Naive thymus-derived CD4-positive, alpha-beta T cell (primary cell): ENCODE measurements at regions not wholly inside any gene's neighbourhood (a gene's known extent, or its start where the extent isn't known, plus 50 kb on each side); places are given as distances from the start of the nearest gene placed in this dataset.

Experiments used
- ATAC-seq: fragments of 150-1000 bp; cut with Tn5 transposase; 2 replicates; pipeline ENCODE4 v1.10.0; 2021; ENCODE audit warnings: mild to moderate bottlenecking, moderate library complexity
- CTCF ChIA-PET: fragments of 350-600 bp; sonication (Branson Sonifier 250); formaldehyde crosslinking; loops from one replicate; lab custom pipeline; 2021; ENCODE audit warnings: antibody characterized with exemption; lab: Charles Lee
- POLR2A ChIA-PET: fragments of 350-600 bp; sonication (Branson Sonifier 250); formaldehyde crosslinking; loops from one replicate; lab custom pipeline; 2021; ENCODE audit warnings: antibody characterized with exemption, inconsistent platforms; lab: Charles Lee
- DNase-seq, 9 donors: peaks; one replicate each; pipeline versions ENCODE4 v3.0.0 to v3.0.0-alpha.2; 2020 to 2022; ENCODE audit warnings: mixed read lengths in 1 of 9
- H3K27ac ChIP-seq: one replicate; pipeline ENCODE4 v1.7.0; 2013; ENCODE audit warnings: mild to moderate bottlenecking, low read depth, low read length, moderate library complexity
- H3K27me3 ChIP-seq, 2 donors: one replicate each; pipeline ENCODE4 v1.7.0; 2013; ENCODE audit warnings: low read length in 2 of 2, mild to moderate bottlenecking in 2 of 2, moderate library complexity in 2 of 2; ENCODE audit not compliant: control insufficient read depth in 2 of 2, insufficient read depth in 2 of 2
- H3K36me3 ChIP-seq, 3 experiments: 1 replicate in 2 of 3; 2 replicates in 1 of 3; pipeline ENCODE4 v1.7.0; 2013; ENCODE audit warnings: low read length in 3 of 3, mild to moderate bottlenecking in 3 of 3, moderate library complexity in 1 of 3; ENCODE audit not compliant: insufficient read depth in 3 of 3, control insufficient read depth in 2 of 3
- H3K4me1 ChIP-seq, 2 donors: one replicate each; pipeline ENCODE4 v1.7.0; 2013; ENCODE audit warnings: low read length in 2 of 2, mild to moderate bottlenecking in 2 of 2, moderate library complexity in 1 of 2; ENCODE audit not compliant: control insufficient read depth in 2 of 2, insufficient read depth in 2 of 2
- H3K4me3 ChIP-seq: 2 replicates; pipeline ENCODE4 v1.7.0; 2013; ENCODE audit warnings: mild to moderate bottlenecking, low read length
- H3K9me3 ChIP-seq, 3 experiments: 1 replicate in 2 of 3; 2 replicates in 1 of 3; pipeline ENCODE4 v1.7.0; 2013; ENCODE audit warnings: low read length in 3 of 3; ENCODE audit not compliant: control insufficient read depth in 2 of 3
- H3K27ac Mint-ChIP-seq, 9 donors: one replicate each; pipeline ENCODE4 v1.8.0; 2020 to 2022; ENCODE audit warnings: mixed read lengths in 9 of 9, mild to moderate bottlenecking in 8 of 9, moderate library complexity in 5 of 9, inconsistent platforms in 2 of 9
- H3K27me3 Mint-ChIP-seq, 5 donors: one replicate each; pipeline ENCODE4 v1.8.0; 2021 to 2022; ENCODE audit warnings: mixed read lengths in 5 of 5, mild to moderate bottlenecking in 1 of 5
- H3K36me3 Mint-ChIP-seq, 5 donors: one replicate each; pipeline ENCODE4 v1.8.0; 2020 to 2022; ENCODE audit warnings: mixed read lengths in 5 of 5, mild to moderate bottlenecking in 3 of 5, inconsistent platforms in 1 of 5
- H3K4me1 Mint-ChIP-seq, 7 donors: one replicate each; pipeline ENCODE4 v1.8.0; 2020 to 2022; ENCODE audit warnings: mixed read lengths in 7 of 7, mild to moderate bottlenecking in 3 of 7, inconsistent platforms in 1 of 7
- H3K4me3 Mint-ChIP-seq, 10 donors: one replicate each; pipeline ENCODE4 v1.8.0; 2020 to 2022; ENCODE audit warnings: mild to moderate bottlenecking in 10 of 10, mixed read lengths in 10 of 10, moderate library complexity in 6 of 10, inconsistent platforms in 2 of 10
- H3K9me3 Mint-ChIP-seq, 11 donors: one replicate each; pipeline ENCODE4 v1.8.0; 2020 to 2022; ENCODE audit warnings: mixed read lengths in 11 of 11, mild to moderate bottlenecking in 4 of 11, inconsistent platforms in 1 of 11, moderate library complexity in 1 of 11
- intact Hi-C, 2 donors: fragments of 100-400 bp; cut with micrococcal nuclease; formaldehyde crosslinking; loops; one replicate each; pipeline ENCODE4 v1.15.1; 2023

DNA sequence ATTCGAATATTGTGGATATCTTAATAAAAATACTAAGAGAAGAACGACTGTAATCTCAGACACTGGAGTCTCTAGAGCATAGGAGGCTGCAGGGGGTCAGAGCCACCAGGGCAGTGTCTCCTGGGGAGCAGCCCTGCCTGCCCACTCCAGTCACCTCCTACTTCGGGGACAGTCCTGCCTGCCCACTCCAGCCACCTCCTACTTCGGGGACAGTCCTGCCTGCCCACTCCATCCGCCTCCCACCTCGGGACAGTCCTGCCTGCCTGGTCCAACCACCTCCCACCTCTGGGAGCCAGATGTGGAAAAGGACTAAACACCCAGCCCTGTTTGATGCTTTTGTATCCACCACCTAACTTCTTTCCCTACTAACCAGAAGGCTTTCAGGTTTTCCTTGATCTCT is 350.1 kb upstream of the SMIM21 start:
- Histone ChIP-seq H3K4me1 (no peaks in the 10 kb centered on the region), H3K27ac (no peak overlapping the region), H3K27me3 (no peaks in the 10 kb centered on the region), H3K4me3 (no peak overlapping the region), H3K9me3 (no peaks in the 10 kb centered on the region), H3K36me3 (no peaks in the 10 kb centered on the region)
- H3K36me3 Mint-ChIP-seq, result no peaks in the 10 kb centered on the region
- no peak for ATAC-seq
- intact Hi-C loops, result no loop called here
- H3K27me3 Mint-ChIP-seq, result peaks cover 0 to 49% (median 16%) of the 10 kb centered on the region in 5 donors
- ChIA-PET POLR2A (no interaction called here), CTCF (no interaction called here)
- H3K9me3 Mint-ChIP-seq, result peaks cover 0 to 2% (median 0%) of the 10 kb centered on the region in 11 donors
- H3K4me3 Mint-ChIP-seq, result no peak overlapping the region
- H3K4me1 Mint-ChIP-seq, result peaks cover 0 to 2% (median 0%) of the 10 kb centered on the region in 7 donors
- H3K27ac Mint-ChIP-seq, result no peak overlapping the region
- no peak for DNase-seq

DNA sequence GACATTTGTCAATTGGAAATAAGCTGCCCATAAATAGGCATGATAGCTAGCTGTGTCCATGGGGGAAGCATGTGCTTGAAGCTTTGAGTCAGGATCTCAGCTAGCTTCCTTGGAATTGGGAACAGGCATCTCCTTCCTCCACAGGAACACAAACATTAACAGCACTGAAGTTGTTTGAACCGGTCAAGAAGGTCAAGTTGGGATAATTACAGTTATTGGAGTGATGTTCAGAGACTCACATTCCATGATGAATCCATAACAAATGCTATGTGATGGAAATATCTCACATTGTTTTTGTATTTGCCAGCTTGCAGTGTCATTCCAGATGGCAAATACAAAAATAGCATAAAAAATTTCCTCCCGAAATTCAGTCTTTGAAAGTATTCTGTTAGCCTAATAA is 347.6 kb upstream of the SMIM21 start:
- peaks cover 0 to 1% (median 0%) of the 10 kb centered on the region in 11 donors for H3K9me3 Mint-ChIP-seq
- Histone ChIP-seq H3K4me1 (no peaks in the 10 kb centered on the region), H3K36me3 (no peaks in the 10 kb centered on the region), H3K9me3 (no peaks in the 10 kb centered on the region), H3K4me3 (no peak overlapping the region), H3K27ac (no peak overlapping the region), H3K27me3 (no peaks in the 10 kb centered on the region)
- H3K4me3 Mint-ChIP-seq, result no peak overlapping the region
- ChIA-PET POLR2A (no interaction called here), CTCF (no interaction called here)
- no peaks in the 10 kb centered on the region for H3K36me3 Mint-ChIP-seq
- no peaks in the 10 kb centered on the region for H3K4me1 Mint-ChIP-seq
- no peak for ATAC-seq
- H3K27me3 Mint-ChIP-seq, result peaks cover 0 to 30% (median 13%) of the 10 kb centered on the region in 5 donors
- no peak overlapping the region for H3K27ac Mint-ChIP-seq
- no peak for DNase-seq
- intact Hi-C loops, result no loop called here

DNA sequence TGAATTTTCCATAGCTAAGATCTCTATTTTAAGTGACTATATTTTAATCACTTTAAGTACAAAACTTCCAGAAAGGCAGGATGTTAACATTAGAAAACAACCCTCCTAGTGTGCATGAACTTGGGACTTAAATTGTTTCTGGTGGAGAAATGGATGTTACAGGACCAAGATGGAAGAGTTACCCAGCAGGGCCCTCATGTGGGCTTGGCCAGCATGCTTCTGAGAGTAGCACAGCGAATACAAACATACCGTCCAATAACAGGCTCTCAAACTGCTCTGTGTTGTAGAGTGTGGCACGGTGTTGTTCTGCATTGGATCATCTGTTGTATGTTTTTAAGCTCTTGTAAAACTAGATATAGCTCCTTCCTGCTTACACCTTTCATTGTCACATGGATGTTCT is 346.1 kb upstream of the SMIM21 start:
- no peak overlapping the region for H3K27ac ChIP-seq
- no peaks in the 10 kb centered on the region for H3K9me3 ChIP-seq
- H3K27me3 Mint-ChIP-seq, result peaks cover 0 to 20% (median 10%) of the 10 kb centered on the region in 5 donors
- intact Hi-C loops, result no loop called here
- peaks cover 0 to 1% (median 0%) of the 10 kb centered on the region in 11 donors for H3K9me3 Mint-ChIP-seq
- no peak overlapping the region for H3K27ac Mint-ChIP-seq
- no peak overlapping the region for H3K4me3 ChIP-seq
- DNase-seq (no peak), ATAC-seq (no peak)
- no peaks in the 10 kb centered on the region for H3K36me3 ChIP-seq
- CTCF ChIA-PET, result no interaction called here
- H3K4me1 Mint-ChIP-seq, result no peaks in the 10 kb centered on the region
- no peaks in the 10 kb centered on the region for H3K27me3 ChIP-seq
- H3K4me1 ChIP-seq, result no peaks in the 10 kb centered on the region
- no peaks in the 10 kb centered on the region for H3K36me3 Mint-ChIP-seq
- POLR2A ChIA-PET, result no interaction called here
- no peak overlapping the region for H3K4me3 Mint-ChIP-seq

DNA sequence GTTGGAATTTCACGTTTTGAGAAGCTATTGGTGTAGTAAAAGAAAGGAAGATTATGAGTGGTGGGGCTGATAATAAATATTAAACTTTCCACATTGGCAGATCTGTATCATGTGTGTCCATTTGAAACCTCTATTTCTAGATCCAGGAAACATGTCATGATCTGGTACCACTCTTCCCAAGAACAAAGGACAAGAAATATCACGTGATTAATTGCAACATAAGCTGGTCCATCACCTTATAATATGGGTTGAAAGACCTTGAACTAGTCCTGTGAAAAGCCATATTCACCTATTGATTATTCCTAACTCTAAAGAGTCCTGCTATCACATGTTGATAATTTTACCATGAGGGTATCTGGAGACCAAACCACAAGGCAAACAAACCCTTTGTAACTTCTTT is 335.3 kb upstream of the SMIM21 start:
- no peaks in the 10 kb centered on the region for H3K27me3 ChIP-seq
- H3K9me3 ChIP-seq, result no peaks in the 10 kb centered on the region
- H3K4me3 ChIP-seq, result no peak overlapping the region
- intact Hi-C loops, result no loop called here
- Mint-ChIP-seq H3K4me3 (no peak overlapping the region), H3K4me1 (no peaks in the 10 kb centered on the region), H3K27ac (no peak overlapping the region), H3K27me3 (peaks cover 0 to 29% (median 10%) of the 10 kb centered on the region in 5 donors), H3K36me3 (no peaks in the 10 kb centered on the region), H3K9me3 (peaks cover 0 to 1% (median 0%) of the 10 kb centered on the region in 11 donors)
- DNase-seq (no peak), ATAC-seq (no peak)
- H3K36me3 ChIP-seq, result no peaks in the 10 kb centered on the region
- H3K27ac ChIP-seq, result no peak overlapping the region
- H3K4me1 ChIP-seq, result no peaks in the 10 kb centered on the region
- ChIA-PET CTCF (no interaction called here), POLR2A (no interaction called here)

DNA sequence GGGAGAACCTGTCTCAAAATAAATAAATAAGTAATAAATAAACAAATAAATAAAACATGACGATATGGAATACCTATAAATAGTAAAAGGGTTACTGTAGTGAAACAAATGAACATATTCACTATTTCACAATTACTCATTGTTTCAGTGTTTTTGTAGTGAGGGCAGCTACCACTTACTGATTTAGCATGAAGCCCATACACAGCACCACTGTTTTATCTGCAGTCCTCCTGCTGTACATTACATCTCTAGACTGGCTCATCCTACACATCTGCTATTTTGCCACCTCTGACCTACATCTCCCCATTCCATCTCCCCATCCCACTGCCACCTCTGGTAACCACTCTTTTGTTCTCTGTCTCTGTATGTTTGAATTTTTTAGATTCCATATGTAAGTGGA is 332.7 kb upstream of the SMIM21 start:
- H3K4me1 ChIP-seq, result no peaks in the 10 kb centered on the region
- no peak overlapping the region for H3K4me3 ChIP-seq
- no peak overlapping the region for H3K4me3 Mint-ChIP-seq
- H3K27me3 Mint-ChIP-seq, result peaks cover 0 to 36% (median 15%) of the 10 kb centered on the region in 5 donors
- no peaks in the 10 kb centered on the region for H3K36me3 Mint-ChIP-seq
- H3K27ac Mint-ChIP-seq, result no peak overlapping the region
- no peaks in the 10 kb centered on the region for H3K4me1 Mint-ChIP-seq
- H3K9me3 ChIP-seq, result no peaks in the 10 kb centered on the region
- CTCF ChIA-PET, result no interaction called here
- POLR2A ChIA-PET, result no interaction called here
- ATAC-seq (no peak), DNase-seq (no peak)
- H3K27me3 ChIP-seq, result no peaks in the 10 kb centered on the region
- intact Hi-C loops, result no loop called here
- no peak overlapping the region for H3K27ac ChIP-seq
- no peaks in the 10 kb centered on the region for H3K36me3 ChIP-seq
- H3K9me3 Mint-ChIP-seq, result peaks cover 0 to 1% (median 0%) of the 10 kb centered on the region in 11 donors

DNA sequence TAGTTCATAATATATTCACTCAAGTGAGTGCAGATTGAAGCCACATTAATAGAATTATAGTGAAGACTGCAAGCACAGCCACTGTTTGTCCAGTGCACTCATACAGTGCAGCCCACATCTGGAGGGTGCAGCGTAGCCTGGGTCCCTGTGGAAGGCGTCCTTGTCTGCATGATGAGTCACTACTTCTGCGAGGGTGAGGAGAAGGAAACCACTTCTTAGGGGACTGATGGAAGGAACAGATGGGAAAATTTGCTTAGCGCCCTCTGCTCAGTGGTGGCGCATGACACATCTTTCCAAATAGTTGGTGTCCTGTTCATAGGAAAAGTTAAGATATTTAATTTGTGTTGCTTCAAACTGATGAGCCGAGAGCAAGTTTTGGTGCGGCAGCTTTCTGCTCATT is 330.4 kb upstream of the SMIM21 start:
- Mint-ChIP-seq H3K27me3 (peaks cover 0 to 20% (median 9%) of the 10 kb centered on the region in 5 donors), H3K4me1 (no peaks in the 10 kb centered on the region), H3K4me3 (no peak overlapping the region), H3K27ac (no peak overlapping the region), H3K9me3 (peaks cover 0 to 1% (median 0%) of the 10 kb centered on the region in 11 donors), H3K36me3 (no peaks in the 10 kb centered on the region)
- intact Hi-C loops, result no loop called here
- Histone ChIP-seq H3K27ac (no peak overlapping the region), H3K4me1 (no peaks in the 10 kb centered on the region), H3K36me3 (no peaks in the 10 kb centered on the region), H3K27me3 (no peaks in the 10 kb centered on the region), H3K4me3 (no peak overlapping the region), H3K9me3 (no peaks in the 10 kb centered on the region)
- ATAC-seq (no peak), DNase-seq (no peak)
- CTCF ChIA-PET, result no interaction called here
- POLR2A ChIA-PET, result no interaction called here

DNA sequence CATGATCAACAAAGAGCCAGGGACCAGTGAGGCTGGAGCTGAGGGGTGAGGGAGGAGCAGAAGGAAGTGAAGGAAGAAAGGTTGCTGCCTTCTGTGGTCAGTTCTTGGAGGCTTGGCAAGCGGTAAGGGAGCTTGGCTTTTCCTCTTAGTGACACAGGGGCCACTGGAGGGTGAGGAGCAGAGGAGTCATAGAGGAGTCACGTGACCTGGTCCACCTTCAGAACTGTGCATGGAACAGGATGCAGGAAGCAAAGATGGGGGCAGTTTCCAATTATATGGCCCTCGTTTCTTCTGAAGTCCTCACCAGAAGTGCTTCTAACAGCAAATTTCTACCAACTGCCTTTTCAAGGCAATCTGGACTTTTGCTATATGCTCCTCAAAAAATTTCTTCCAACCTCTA is 326.9 kb upstream of the SMIM21 start:
- Mint-ChIP-seq H3K4me3 (no peak overlapping the region), H3K9me3 (peaks cover 0 to 4% (median 0%) of the 10 kb centered on the region in 11 donors), H3K27ac (no peak overlapping the region), H3K4me1 (no peaks in the 10 kb centered on the region), H3K27me3 (peaks cover 0 to 34% (median 10%) of the 10 kb centered on the region in 5 donors), H3K36me3 (no peaks in the 10 kb centered on the region)
- intact Hi-C loops, result no loop called here
- H3K27me3 ChIP-seq, result no peaks in the 10 kb centered on the region
- DNase-seq, result no peak
- ChIA-PET CTCF (no interaction called here), POLR2A (no interaction called here)
- no peaks in the 10 kb centered on the region for H3K36me3 ChIP-seq
- H3K4me3 ChIP-seq, result no peak overlapping the region
- ATAC-seq, result no peak
- no peaks in the 10 kb centered on the region for H3K9me3 ChIP-seq
- no peak overlapping the region for H3K27ac ChIP-seq
- no peaks in the 10 kb centered on the region for H3K4me1 ChIP-seq
